ENCODE measurements at regions not wholly inside any gene's neighbourhood (a gene's known extent, or its start where the extent isn't known, plus 50 kb on each side); places are given as distances from the start of the nearest gene placed in this dataset.

- no peaks in the 10 kb centered on the region for H3K36me3 Mint-ChIP-seq (ENCODE audit: low read depth)
- no peak overlapping the region for H3K4me3 Mint-ChIP-seq
- no peaks in the 10 kb centered on the region for H3K9me3 Mint-ChIP-seq
- H3K4me1 Mint-ChIP-seq = no peaks in the 10 kb centered on the region
- H3K27ac Mint-ChIP-seq = no peak overlapping the region
- ATAC-seq (replicated peaks) = no peak
- H3K27me3 Mint-ChIP-seq = no peaks in the 10 kb centered on the region
Measured at GRCh38 chr4:180840142-180840541, 1403.1 kb upstream of the TENM3 start.

DNA sequence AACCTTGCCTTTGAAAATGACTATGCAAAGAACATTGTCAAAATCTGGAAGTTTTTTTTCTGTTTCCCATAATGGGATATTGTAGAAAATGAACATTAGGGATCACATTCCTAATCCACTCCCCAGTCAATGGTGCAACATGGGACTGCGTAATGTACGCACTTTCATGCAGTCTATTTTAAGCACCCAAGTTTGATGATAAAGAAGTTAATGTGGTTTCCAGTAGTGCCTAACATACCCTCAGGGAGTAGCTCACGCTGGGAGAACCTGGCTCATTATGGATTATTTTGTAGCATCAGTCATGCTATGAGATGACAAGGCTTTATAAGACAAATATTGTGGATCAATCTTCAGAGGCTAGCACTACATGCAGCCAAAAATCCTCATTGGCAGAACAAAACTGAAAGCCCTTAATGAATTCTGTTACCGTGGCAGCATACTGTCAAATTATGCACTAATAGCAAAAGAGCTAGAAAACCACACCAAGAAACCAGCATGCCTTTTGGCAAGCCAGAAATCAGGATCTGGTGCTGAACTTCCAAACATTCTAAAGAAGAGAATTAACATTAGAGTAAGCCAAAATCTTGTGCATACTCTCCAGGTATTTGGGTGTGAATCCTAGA lies 1392.8 kb upstream of the TENM3 start:
- Mint-ChIP-seq H3K27ac (no peak overlapping the region), H3K27me3 (no peaks in the 10 kb centered on the region), H3K4me1 (no peaks in the 10 kb centered on the region), H3K36me3 (ENCODE audit: low read depth) (no peaks in the 10 kb centered on the region), H3K9me3 (no peaks in the 10 kb centered on the region), H3K4me3 (no peak overlapping the region)
- ATAC-seq (replicated peaks) = no peak

DNA sequence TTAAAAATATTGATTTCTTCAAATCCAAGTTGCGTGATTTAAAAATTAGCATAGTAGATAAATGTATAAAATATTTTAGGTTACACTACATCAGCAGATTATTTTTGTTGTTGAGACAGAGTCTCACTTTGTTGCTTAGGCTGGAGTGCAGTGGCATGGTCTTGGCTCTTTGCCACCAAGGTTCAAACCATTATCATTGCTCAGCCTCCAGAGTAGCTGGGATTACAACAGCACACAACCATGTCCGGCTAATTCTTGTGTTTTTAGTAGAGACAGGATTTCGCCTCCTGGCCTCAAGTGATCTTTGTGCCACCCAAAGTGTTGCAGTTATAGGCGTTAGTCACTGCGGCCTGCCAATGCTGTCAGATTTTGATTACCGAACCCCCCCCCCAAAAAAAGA lies 1390.5 kb upstream of the TENM3 start:
- Mint-ChIP-seq H3K36me3 (ENCODE audit: low read depth) (no peaks in the 10 kb centered on the region), H3K9me3 (peaks cover 4% of the 10 kb centered on the region), H3K27me3 (no peaks in the 10 kb centered on the region), H3K4me3 (no peak overlapping the region), H3K27ac (no peak overlapping the region), H3K4me1 (no peaks in the 10 kb centered on the region)
- no peak for ATAC-seq (replicated peaks)

GRCh38 chr4:180855184-180855583 lies 1388.0 kb upstream of the TENM3 start:
- Mint-ChIP-seq H3K9me3 (peaks cover 11% of the 10 kb centered on the region), H3K27ac (no peak overlapping the region), H3K4me3 (no peak overlapping the region), H3K27me3 (no peaks in the 10 kb centered on the region), H3K4me1 (no peaks in the 10 kb centered on the region), H3K36me3 (ENCODE audit: low read depth) (no peaks in the 10 kb centered on the region)
- ATAC-seq (replicated peaks) = no peak

GRCh38 chr4:180860089-180860720 lies 1383.0 kb upstream of the TENM3 start:
- Mint-ChIP-seq H3K36me3 (ENCODE audit: low read depth) (no peaks in the 10 kb centered on the region), H3K27ac (no peak overlapping the region), H3K4me1 (no peaks in the 10 kb centered on the region), H3K27me3 (no peaks in the 10 kb centered on the region), H3K9me3 (peaks cover 29% of the 10 kb centered on the region), H3K4me3 (no peak overlapping the region)
- no peak for ATAC-seq (replicated peaks)

DNA sequence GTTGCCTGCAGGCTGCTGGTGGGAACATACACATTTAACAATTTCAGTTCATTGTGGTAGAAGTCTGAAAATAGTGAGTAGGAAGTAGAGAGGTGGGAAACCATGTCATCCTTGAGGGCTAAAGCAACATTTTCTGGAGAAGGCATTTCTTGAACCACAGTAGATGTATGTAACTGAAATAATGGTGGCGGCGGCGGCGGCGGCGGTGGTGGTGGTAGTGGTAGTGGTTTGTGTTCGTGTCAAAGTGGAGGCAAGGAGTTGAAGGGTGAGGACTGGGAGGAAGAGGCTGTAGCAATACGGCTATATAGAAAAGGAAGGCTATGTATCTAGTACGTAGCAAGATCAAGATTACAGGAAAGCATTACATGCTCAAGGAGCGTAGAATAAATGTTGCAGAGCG lies 1381.6 kb upstream of the TENM3 start:
- no peaks in the 10 kb centered on the region for H3K4me1 Mint-ChIP-seq
- peaks cover 29% of the 10 kb centered on the region for H3K9me3 Mint-ChIP-seq
- no peak overlapping the region for H3K4me3 Mint-ChIP-seq
- H3K36me3 Mint-ChIP-seq (ENCODE audit: low read depth) = no peaks in the 10 kb centered on the region
- no peak overlapping the region for H3K27ac Mint-ChIP-seq
- no peaks in the 10 kb centered on the region for H3K27me3 Mint-ChIP-seq
- ATAC-seq (replicated peaks) = no peak

DNA sequence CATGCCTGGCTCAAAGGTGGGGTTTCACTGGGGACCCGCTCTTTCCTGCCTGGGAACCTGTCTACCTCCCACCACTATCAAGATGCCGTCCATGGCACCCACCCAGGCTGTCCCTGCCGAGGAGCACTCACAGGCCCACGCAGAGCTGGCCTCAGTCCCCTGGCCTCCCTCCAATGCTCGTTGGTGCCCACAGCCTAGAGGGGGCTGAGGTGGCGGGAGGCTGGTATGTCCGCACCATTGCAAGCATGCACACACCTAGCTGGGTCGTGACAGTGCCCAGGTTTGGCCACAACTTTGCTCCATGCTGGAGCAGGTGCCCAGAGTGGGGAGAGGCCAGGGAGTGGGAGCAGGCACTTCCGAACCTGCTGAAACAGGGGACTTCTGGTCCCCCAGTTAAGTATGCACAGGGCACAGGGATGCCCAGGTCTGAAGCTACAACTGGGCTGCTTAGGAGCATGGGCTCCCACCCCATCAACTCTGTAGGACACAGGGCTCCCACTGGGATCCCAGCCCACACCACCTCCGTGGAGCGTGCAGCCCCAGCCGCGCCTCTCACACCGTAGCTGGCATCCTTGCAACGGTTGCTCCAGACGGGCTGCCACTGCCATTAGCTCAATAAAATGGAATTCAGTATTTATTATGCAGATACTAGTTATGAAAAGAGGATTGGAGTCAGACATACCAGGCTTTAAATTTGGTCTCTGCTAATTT lies 1376.1 kb upstream of the TENM3 start:
- Mint-ChIP-seq H3K4me3 (no peak overlapping the region), H3K36me3 (ENCODE audit: low read depth) (no peaks in the 10 kb centered on the region), H3K27ac (no peak overlapping the region), H3K9me3 (peaks cover 12% of the 10 kb centered on the region), H3K4me1 (no peaks in the 10 kb centered on the region), H3K27me3 (no peaks in the 10 kb centered on the region)
- no peak for ATAC-seq (replicated peaks)

GRCh38 chr4:180870623-180871022 lies 1372.6 kb upstream of the TENM3 start:
- no peaks in the 10 kb centered on the region for H3K4me1 Mint-ChIP-seq
- H3K27me3 Mint-ChIP-seq = no peaks in the 10 kb centered on the region
- no peaks in the 10 kb centered on the region for H3K36me3 Mint-ChIP-seq (ENCODE audit: low read depth)
- peaks cover 7% of the 10 kb centered on the region for H3K9me3 Mint-ChIP-seq
- no peak overlapping the region for H3K27ac Mint-ChIP-seq
- no peak overlapping the region for H3K4me3 Mint-ChIP-seq
- no peak for ATAC-seq (replicated peaks)

GRCh38 chr4:180898305-180898704 lies 1344.9 kb upstream of the TENM3 start:
- H3K27me3 Mint-ChIP-seq = no peaks in the 10 kb centered on the region
- peaks cover 14% of the 10 kb centered on the region for H3K9me3 Mint-ChIP-seq
- H3K36me3 Mint-ChIP-seq (ENCODE audit: low read depth) = no peaks in the 10 kb centered on the region
- no peak overlapping the region for H3K27ac Mint-ChIP-seq
- no peaks in the 10 kb centered on the region for H3K4me1 Mint-ChIP-seq
- H3K4me3 Mint-ChIP-seq = no peak overlapping the region
- ATAC-seq (replicated peaks) = no peak

GRCh38 chr4:180900781-180901180 lies 1342.4 kb upstream of the TENM3 start:
- H3K27ac Mint-ChIP-seq = no peak overlapping the region
- H3K36me3 Mint-ChIP-seq (ENCODE audit: low read depth) = no peaks in the 10 kb centered on the region
- H3K4me1 Mint-ChIP-seq = no peaks in the 10 kb centered on the region
- no peak overlapping the region for H3K4me3 Mint-ChIP-seq
- peaks cover 14% of the 10 kb centered on the region for H3K9me3 Mint-ChIP-seq
- no peak for ATAC-seq (replicated peaks)
- H3K27me3 Mint-ChIP-seq = no peaks in the 10 kb centered on the region

DNA sequence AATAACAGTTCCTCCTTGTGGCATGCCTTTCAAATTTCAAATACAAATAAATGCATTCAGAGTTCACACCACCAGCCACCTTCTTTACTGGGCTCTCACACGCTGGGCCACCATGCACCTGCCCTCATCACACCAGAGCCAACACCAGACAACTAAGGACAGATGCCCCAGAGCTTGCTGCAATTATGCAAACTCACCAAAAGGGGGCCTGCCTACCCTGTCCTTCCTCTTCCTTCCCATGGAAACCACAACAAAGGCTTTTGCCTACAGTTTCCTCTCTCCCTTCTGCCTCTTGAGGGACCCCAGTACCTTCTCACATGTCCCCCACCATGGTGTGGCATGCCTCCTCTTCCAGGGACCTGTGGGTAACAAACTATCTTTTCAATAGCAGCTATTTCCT lies 1333.9 kb upstream of the TENM3 start:
- Mint-ChIP-seq H3K27ac (no peak overlapping the region), H3K4me1 (no peaks in the 10 kb centered on the region), H3K9me3 (peaks cover 4% of the 10 kb centered on the region), H3K4me3 (no peak overlapping the region), H3K27me3 (no peaks in the 10 kb centered on the region), H3K36me3 (ENCODE audit: low read depth) (no peaks in the 10 kb centered on the region)
- no peak for ATAC-seq (replicated peaks)

DNA sequence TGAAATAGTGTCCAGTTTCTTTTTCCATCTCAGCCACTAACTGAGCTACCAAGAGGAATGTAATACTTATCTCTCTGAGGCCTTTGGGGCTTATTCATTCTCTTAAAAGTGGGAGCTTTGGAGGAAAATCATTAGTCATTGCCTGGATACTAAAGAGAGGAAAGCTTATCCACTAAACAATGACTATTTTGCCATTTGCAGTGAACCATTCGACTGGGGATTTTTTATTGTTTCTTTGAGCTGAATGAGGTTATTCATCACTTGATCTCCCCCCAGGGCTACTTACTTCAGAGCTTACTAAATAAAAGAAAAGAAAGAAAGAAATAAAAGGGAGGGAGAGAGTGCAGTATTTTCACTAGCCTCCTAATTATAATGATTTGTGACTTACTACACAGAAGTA lies 1329.5 kb upstream of the TENM3 start:
- H3K4me3 Mint-ChIP-seq = no peak overlapping the region

DNA sequence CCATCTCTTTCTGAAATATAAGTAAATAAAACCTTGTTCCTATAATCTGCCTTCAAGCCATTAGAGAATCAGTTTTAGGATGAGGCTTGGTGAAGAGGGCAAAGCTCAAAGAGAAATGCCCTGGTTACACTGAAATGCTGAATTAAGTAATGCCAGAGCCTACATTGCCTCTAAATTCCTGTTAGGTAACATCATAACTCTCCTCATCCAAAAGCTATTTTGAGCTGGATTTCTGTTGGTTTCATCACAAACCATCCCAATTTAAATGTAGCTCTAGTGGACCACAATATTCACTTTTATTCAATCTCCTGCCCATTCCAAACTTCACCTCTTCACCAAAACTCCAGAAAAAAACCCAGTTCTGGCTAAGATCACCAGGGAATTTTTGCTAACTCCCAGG lies 1319.7 kb upstream of the TENM3 start:
- H3K36me3 Mint-ChIP-seq (ENCODE audit: low read depth) = no peaks in the 10 kb centered on the region
- no peaks in the 10 kb centered on the region for H3K9me3 Mint-ChIP-seq
- H3K27me3 Mint-ChIP-seq = no peaks in the 10 kb centered on the region
- ATAC-seq (replicated peaks) = no peak
- H3K27ac Mint-ChIP-seq = no peak overlapping the region
- no peaks in the 10 kb centered on the region for H3K4me1 Mint-ChIP-seq
- no peak overlapping the region for H3K4me3 Mint-ChIP-seq

More for the DNA sequence above, 1329.5 kb upstream of the TENM3 start:
- no peak for ATAC-seq (replicated peaks)
- Mint-ChIP-seq H3K27ac (no peak overlapping the region), H3K36me3 (ENCODE audit: low read depth) (no peaks in the 10 kb centered on the region), H3K9me3 (peaks cover 6% of the 10 kb centered on the region), H3K4me1 (no peaks in the 10 kb centered on the region), H3K27me3 (no peaks in the 10 kb centered on the region)

DNA sequence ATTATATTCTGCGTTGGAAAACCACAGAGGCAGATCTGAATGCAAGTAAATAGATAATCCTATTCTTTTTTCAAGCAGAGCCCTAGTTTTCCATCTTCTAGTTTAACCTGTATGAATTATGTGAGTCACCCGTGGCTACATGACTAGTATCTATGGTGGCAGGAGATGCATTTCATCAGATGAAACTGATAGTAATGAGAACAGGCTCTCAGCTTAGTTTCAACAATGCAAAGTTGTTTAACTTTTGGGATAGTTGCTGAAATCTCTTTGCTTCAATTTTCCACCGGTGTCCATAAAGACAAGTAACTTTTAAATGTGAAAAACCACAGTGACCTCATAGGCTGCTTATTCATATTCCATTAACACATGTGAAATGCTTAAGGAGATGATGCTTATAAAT lies 1317.4 kb upstream of the TENM3 start:
- ATAC-seq (replicated peaks) = no peak
- no peaks in the 10 kb centered on the region for H3K27me3 Mint-ChIP-seq
- H3K4me1 Mint-ChIP-seq = no peaks in the 10 kb centered on the region
- no peaks in the 10 kb centered on the region for H3K36me3 Mint-ChIP-seq (ENCODE audit: low read depth)
- H3K4me3 Mint-ChIP-seq = no peak overlapping the region
- no peak overlapping the region for H3K27ac Mint-ChIP-seq
- H3K9me3 Mint-ChIP-seq = no peaks in the 10 kb centered on the region

DNA sequence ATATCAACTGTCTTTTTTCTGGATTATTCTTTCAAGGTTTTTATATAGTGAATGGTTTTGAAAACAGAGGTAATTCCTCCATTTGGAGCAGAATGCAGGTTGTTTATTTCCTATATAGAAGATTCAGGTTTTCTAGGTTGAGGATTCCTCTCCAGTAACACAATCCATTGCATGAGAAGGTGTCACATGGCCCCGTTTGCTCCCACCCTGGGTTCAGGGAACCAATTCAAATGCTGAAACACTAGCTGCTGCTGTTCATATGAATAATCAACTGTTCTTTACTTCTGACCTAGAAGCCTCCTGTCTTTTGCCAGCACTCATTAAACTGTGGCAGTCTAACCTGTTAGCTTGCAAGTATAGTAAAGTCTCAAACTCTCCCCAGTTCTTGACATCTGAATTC lies 1316.9 kb upstream of the TENM3 start:
- no peaks in the 10 kb centered on the region for H3K27me3 Mint-ChIP-seq
- H3K4me3 Mint-ChIP-seq = no peak overlapping the region
- no peaks in the 10 kb centered on the region for H3K9me3 Mint-ChIP-seq
- no peaks in the 10 kb centered on the region for H3K36me3 Mint-ChIP-seq (ENCODE audit: low read depth)
- H3K27ac Mint-ChIP-seq = no peak overlapping the region
- no peak for ATAC-seq (replicated peaks)
- H3K4me1 Mint-ChIP-seq = no peaks in the 10 kb centered on the region
